Transverse colon (tissue), 4 donors: ENCODE measurements at regions not wholly inside any gene's neighbourhood (a gene's known extent, or its start where the extent isn't known, plus 50 kb on each side); places are given as distances from the start of the nearest gene placed in this dataset.

ENCODE experiments used
- DNase-seq: peaks from one replicate; pipeline ENCODE4 v3.0.0-alpha.2; 2019
- H3K27ac ChIP-seq, 4 donors: fragments of 200-600 bp; sonication (generic); 2 replicates each; pipeline ENCODE4 v1.5.1; 2016 to 2018; ENCODE audit warnings: inconsistent platforms in 4 of 4
- H3K27me3 ChIP-seq: fragments of 200-600 bp; sonication (generic); 2 replicates; pipeline ENCODE4 v1.5.1; 2017; ENCODE audit warnings: inconsistent platforms
- H3K36me3 ChIP-seq, 4 donors: fragments of 200-600 bp; sonication (generic); 2 replicates each; pipeline ENCODE4 v1.5.1; 2017 to 2019; ENCODE audit warnings: inconsistent platforms in 4 of 4
- H3K4me1 ChIP-seq, 4 donors: fragments of 200-600 bp; sonication (generic); 2 replicates each; pipeline ENCODE4 v1.5.1; 2017 to 2020; ENCODE audit warnings: inconsistent platforms in 4 of 4
- H3K4me3 ChIP-seq, 4 donors: fragments of 200-600 bp; sonication (generic); 1 replicate in 1 of 4; 2 replicates in 3 of 4; pipeline versions ENCODE4 v1.5.1 to v1.6.1; 2017 to 2019; ENCODE audit warnings: inconsistent platforms in 4 of 4
- H3K9me3 ChIP-seq, 2 donors: fragments of 200-600 bp; sonication (generic); 2 replicates each; pipeline ENCODE4 v1.5.1; 2017 to 2019; ENCODE audit warnings: inconsistent platforms in 2 of 2
- EP300 ChIP-seq: sonication (generic); formaldehyde crosslinking; IDR thresholded peaks from one replicate; pipeline ENCODE4 v1.6.1; 2017; ENCODE audit warnings: antibody characterized with exemption, low read depth
- POLR2A ChIP-seq: fragments of 450-650 bp; IDR thresholded peaks from one replicate; pipeline ENCODE4 v1.6.1; 2016; ENCODE audit warnings: antibody characterized with exemption, mild to moderate bottlenecking, moderate library complexity
- POLR2AphosphoS5 ChIP-seq, 3 donors: sonication (generic); formaldehyde crosslinking; IDR thresholded peaks; one replicate each; pipeline ENCODE4 v1.6.1; 2016; ENCODE audit warnings: antibody characterized with exemption in 3 of 3
- WGBS, 2 donors: methylation state at CpG; one replicate each; pipeline ENCODE4 v1.1.5; 2018; ENCODE audit warnings: low coverage in 1 of 2; 5-methylcytosine and 5-hydroxymethylcytosine counted together
- in situ Hi-C, 4 donors: fragments of 200-750 bp; cut with MboI; loops; one replicate each; pipeline versions ENCODE4 v1.15.0 to v1.15.1; 2017; ENCODE audit warnings: low sequenced_read_pairs in 3 of 4, low pct_ligation_motif_present in 1 of 4, low pct_unique_long_range_greater_than_20kb in 1 of 4
- intact Hi-C: fragments of 100-400 bp; cut with DNase I; formaldehyde crosslinking; loops from one replicate; pipeline ENCODE4 v1.15.1; 2023; ENCODE audit warnings: low total_unique reads
- TF ChIP-seq, protein P1 (sequence below), 5 experiments: fragments of 200-600 bp in 3 of 5; fragments of 450-650 bp in 2 of 5; sonication (generic) in 3 of 5; IDR thresholded peaks; 1 replicate in 2 of 5; 2 replicates in 3 of 5; pipeline ENCODE4 v1.5.1; 2016 to 2017; ENCODE audit warnings: antibody characterized with exemption in 5 of 5, inconsistent platforms in 3 of 5, mild to moderate bottlenecking in 2 of 5, moderate library complexity in 1 of 5

DNA sequence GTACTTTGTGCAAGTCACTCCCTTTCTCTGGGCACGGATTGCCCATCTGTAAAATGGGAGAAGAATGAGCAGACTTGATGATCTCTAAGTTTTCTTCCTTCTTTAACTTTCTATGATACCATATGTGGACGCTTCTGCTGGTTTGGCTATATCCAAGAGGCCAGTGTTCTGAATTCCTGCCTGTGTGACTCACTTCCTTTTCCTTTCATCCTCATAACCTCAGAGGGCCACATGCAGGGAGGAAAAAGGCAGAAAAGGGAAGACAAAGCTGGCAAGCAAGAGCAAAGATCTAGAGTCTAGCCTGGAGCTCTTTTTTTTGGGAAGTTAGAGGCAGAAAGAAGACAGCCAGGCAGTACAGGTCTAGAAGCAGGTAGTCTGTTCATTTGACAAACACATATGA is 151.2 kb downstream of the OMA1 start:
- Histone ChIP-seq H3K4me3 (no peak overlapping the region), H3K27me3 (no peaks in the 10 kb centered on the region), H3K9me3 (no peaks in the 10 kb centered on the region), H3K27ac (no peak overlapping the region), H3K4me1 (peaks cover 0 to 3% (median 0%) of the 10 kb centered on the region in 4 donors), H3K36me3 (no peaks in the 10 kb centered on the region)
- TF ChIP-seq POLR2A (no peak), POLR2AphosphoS5 (IDR thresholded peaks at IDR 0.05) (no peak), EP300 (no peak)
- TF ChIP-seq, protein P1, sequence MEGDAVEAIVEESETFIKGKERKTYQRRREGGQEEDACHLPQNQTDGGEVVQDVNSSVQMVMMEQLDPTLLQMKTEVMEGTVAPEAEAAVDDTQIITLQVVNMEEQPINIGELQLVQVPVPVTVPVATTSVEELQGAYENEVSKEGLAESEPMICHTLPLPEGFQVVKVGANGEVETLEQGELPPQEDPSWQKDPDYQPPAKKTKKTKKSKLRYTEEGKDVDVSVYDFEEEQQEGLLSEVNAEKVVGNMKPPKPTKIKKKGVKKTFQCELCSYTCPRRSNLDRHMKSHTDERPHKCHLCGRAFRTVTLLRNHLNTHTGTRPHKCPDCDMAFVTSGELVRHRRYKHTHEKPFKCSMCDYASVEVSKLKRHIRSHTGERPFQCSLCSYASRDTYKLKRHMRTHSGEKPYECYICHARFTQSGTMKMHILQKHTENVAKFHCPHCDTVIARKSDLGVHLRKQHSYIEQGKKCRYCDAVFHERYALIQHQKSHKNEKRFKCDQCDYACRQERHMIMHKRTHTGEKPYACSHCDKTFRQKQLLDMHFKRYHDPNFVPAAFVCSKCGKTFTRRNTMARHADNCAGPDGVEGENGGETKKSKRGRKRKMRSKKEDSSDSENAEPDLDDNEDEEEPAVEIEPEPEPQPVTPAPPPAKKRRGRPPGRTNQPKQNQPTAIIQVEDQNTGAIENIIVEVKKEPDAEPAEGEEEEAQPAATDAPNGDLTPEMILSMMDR (IDR thresholded peaks at IDR 0.05): no peak
- intact Hi-C loops (no loop called here), in situ Hi-C loops (no loop called here)
- DNase-seq: no peak
- WGBS, 2 donors: 56 to 60% methylated on average over 2 of the region's 2 CpGs

DNA sequence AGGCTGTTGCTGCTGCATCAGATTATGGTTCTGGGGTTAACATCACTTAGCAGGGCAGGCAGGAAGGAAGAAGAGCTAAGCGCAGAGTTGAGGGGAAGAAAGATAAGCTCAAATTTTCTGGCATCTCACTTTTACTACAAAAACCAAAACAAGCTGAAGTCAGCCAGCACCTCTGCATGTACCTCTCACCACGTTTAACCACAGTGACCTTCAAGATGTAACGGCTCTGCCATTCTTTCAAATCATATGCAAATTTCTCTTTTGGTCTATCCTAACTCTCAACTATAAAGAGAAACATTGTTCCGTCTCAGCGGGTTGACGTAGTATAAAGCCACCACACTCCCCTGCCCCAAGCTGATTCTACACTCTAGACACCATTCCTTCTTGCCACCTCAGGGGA is 154.4 kb downstream of the OMA1 start:
- H3K36me3 ChIP-seq: no peaks in the 10 kb centered on the region
- 65 to 68% methylated on average over 4 to 6 of the region's 6 CpGs for WGBS, 2 donors
- no peaks in the 10 kb centered on the region for H3K9me3 ChIP-seq
- in situ Hi-C loops (no loop called here), intact Hi-C loops (no loop called here)
- no peak for TF ChIP-seq EP300
- TF ChIP-seq POLR2A: no peak
- TF ChIP-seq, protein P1 (IDR thresholded peaks at IDR 0.05): no peak
- no peak for TF ChIP-seq POLR2AphosphoS5 (IDR thresholded peaks at IDR 0.05)
- H3K27ac ChIP-seq: no peak overlapping the region
- no peaks in the 10 kb centered on the region for H3K27me3 ChIP-seq
- no peak for DNase-seq
- no peak overlapping the region for H3K4me3 ChIP-seq
- H3K4me1 ChIP-seq: peaks cover 0 to 3% (median 0%) of the 10 kb centered on the region in 4 donors

DNA sequence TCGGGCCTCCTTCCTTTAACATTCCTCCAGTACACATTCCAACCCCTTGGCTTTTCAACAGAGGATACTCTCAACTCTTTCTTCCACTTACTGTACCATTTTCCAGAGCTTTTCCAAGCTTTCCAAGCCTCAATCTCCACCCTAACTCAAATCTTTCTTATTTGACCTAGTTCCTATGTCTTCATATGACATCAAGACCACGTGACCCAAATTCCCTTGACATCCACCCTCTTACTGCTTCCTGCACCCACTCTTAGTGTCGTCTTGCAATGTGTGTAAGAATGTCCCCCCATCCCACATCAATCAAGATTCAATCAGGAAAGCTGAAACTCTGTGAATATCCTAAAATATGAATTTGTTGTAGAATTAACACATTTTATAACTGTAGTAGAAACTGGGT is 155.0 kb downstream of the OMA1 start:
- no peak for DNase-seq
- TF ChIP-seq, protein P1 (IDR thresholded peaks at IDR 0.05): no peak
- TF ChIP-seq EP300 (no peak), POLR2AphosphoS5 (IDR thresholded peaks at IDR 0.05) (no peak), POLR2A (no peak)
- in situ Hi-C loops: no loop called here
- H3K4me1 ChIP-seq: peaks cover 0 to 3% (median 0%) of the 10 kb centered on the region in 4 donors
- no peak overlapping the region for H3K27ac ChIP-seq
- 78 to 83% methylated on average over 3 of the region's 3 CpGs for WGBS, 2 donors
- no peak overlapping the region for H3K4me3 ChIP-seq
- intact Hi-C loops: no loop called here
- no peaks in the 10 kb centered on the region for H3K36me3 ChIP-seq
- H3K9me3 ChIP-seq: no peaks in the 10 kb centered on the region
- no peaks in the 10 kb centered on the region for H3K27me3 ChIP-seq

DNA sequence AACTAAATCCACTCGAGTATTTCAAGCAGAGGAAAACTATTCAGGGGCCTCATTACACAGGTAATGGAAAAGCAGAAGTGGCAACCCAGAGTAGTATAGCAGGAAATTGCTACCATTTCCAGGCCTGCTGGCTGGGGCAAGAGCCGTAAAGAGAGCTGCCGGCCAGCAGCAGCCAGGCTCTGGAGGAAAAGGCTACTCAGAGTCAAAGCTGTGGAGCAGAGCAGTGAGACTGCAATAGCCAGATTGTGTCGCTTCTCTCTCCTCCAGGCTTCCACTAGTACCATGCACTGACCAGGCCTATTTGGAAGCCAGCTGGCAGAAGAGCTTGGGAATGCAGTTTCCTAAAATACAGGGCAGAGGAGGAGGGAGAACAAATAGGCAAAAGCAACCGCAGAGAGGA is 155.5 kb downstream of the OMA1 start:
- intact Hi-C loops: no loop called here
- Histone ChIP-seq H3K36me3 (no peaks in the 10 kb centered on the region), H3K27ac (no peak overlapping the region), H3K9me3 (no peaks in the 10 kb centered on the region), H3K27me3 (no peaks in the 10 kb centered on the region), H3K4me1 (peaks cover 0 to 3% (median 0%) of the 10 kb centered on the region in 4 donors), H3K4me3 (no peak overlapping the region)
- in situ Hi-C loops: no loop called here
- TF ChIP-seq POLR2AphosphoS5 (IDR thresholded peaks at IDR 0.05) (no peak), POLR2A (no peak), EP300 (no peak)
- TF ChIP-seq, protein P1 (IDR thresholded peaks at IDR 0.05): no peak
- 70 to 71% methylated on average over 5 of the region's 5 CpGs for WGBS, 2 donors
- no peak for DNase-seq
